Upper lobe of left lung (tissue), 6 donors: ENCODE measurements at regions not wholly inside any gene's neighbourhood (a gene's known extent, or its start where the extent isn't known, plus 50 kb on each side); places are given as distances from the start of the nearest gene placed in this dataset.

Experiments used
- ATAC-seq, 2 donors: fragments of 200-7000 bp; cut with Tn5 transposase; one replicate each; pipeline ENCODE4 v1.9.1; 2022; ENCODE audit warnings: mild to moderate bottlenecking in 2 of 2, moderate library complexity in 2 of 2; ENCODE audit not compliant: low FRiP score in 2 of 2
- DNase-seq, 2 donors: peaks; one replicate each; pipeline ENCODE4 v3.0.0-alpha.2; 2019 to 2020
- H3K27ac ChIP-seq, 4 donors: fragments of 200-600 bp; sonication (generic); one replicate each; pipeline ENCODE4 v1.5.1; 2016 to 2019
- H3K27me3 ChIP-seq, 4 donors: fragments of 200-600 bp; sonication (generic); one replicate each; pipeline ENCODE4 v1.5.1; 2017 to 2019
- H3K36me3 ChIP-seq, 4 donors: fragments of 200-600 bp; sonication (generic); one replicate each; pipeline ENCODE4 v1.5.1; 2016 to 2019
- H3K4me1 ChIP-seq, 4 donors: fragments of 200-600 bp; sonication (generic); one replicate each; pipeline ENCODE4 v1.5.1; 2018 to 2019
- H3K4me3 ChIP-seq, 4 donors: fragments of 200-600 bp; sonication (generic); one replicate each; pipeline ENCODE4 v1.5.1; 2017 to 2019; ENCODE audit warnings: mild to moderate bottlenecking in 2 of 4, moderate library complexity in 1 of 4
- H3K9me3 ChIP-seq, 4 donors: fragments of 200-600 bp; sonication (generic); one replicate each; pipeline ENCODE4 v1.5.1; 2018 to 2019
- EP300 ChIP-seq, 4 donors: sonication (generic); formaldehyde crosslinking; IDR thresholded peaks; one replicate each; pipeline ENCODE4 v1.5.1; 2017; ENCODE audit warnings: antibody characterized with exemption in 4 of 4, control low read depth in 2 of 4
- POLR2A ChIP-seq, 4 donors: fragments of 450-650 bp; IDR thresholded peaks; one replicate each; pipeline ENCODE4 v1.5.1; 2016 to 2017; ENCODE audit warnings: antibody characterized with exemption in 4 of 4, mild to moderate bottlenecking in 2 of 4
- POLR2AphosphoS5 ChIP-seq, 2 donors: sonication (generic); formaldehyde crosslinking; IDR thresholded peaks; one replicate each; pipeline ENCODE4 v1.5.1; 2017; ENCODE audit warnings: antibody characterized with exemption in 2 of 2
- WGBS, 2 donors: methylation state at CpG; one replicate each; pipeline ENCODE4 v1.1.5; 2017 to 2018; 5-methylcytosine and 5-hydroxymethylcytosine counted together
- TF ChIP-seq, protein P1 (sequence below), 6 experiments: fragments of 450-650 bp in 4 of 6; fragments of 200-600 bp in 2 of 6; sonication (generic) in 2 of 6; IDR thresholded peaks; one replicate each; pipeline ENCODE4 v1.5.1; 2016 to 2019; ENCODE audit warnings: antibody characterized with exemption in 6 of 6
- donor health status: DM: no; HTN: no; CAD: no; lungs with moderate emphysema.
- donor health status: DM: no; HTN: yes; CAD: no; lungs with severe emphysema.

GRCh38 chr4:129379429-129379828, 283.5 kb downstream of the C4orf33 start:
- ATAC-seq (no peak), DNase-seq (no peak)
- WGBS, 2 donors: 57 to 71% methylated on average over 2 of the region's 2 CpGs
- TF ChIP-seq, protein P1, sequence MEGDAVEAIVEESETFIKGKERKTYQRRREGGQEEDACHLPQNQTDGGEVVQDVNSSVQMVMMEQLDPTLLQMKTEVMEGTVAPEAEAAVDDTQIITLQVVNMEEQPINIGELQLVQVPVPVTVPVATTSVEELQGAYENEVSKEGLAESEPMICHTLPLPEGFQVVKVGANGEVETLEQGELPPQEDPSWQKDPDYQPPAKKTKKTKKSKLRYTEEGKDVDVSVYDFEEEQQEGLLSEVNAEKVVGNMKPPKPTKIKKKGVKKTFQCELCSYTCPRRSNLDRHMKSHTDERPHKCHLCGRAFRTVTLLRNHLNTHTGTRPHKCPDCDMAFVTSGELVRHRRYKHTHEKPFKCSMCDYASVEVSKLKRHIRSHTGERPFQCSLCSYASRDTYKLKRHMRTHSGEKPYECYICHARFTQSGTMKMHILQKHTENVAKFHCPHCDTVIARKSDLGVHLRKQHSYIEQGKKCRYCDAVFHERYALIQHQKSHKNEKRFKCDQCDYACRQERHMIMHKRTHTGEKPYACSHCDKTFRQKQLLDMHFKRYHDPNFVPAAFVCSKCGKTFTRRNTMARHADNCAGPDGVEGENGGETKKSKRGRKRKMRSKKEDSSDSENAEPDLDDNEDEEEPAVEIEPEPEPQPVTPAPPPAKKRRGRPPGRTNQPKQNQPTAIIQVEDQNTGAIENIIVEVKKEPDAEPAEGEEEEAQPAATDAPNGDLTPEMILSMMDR (IDR thresholded peaks at IDR 0.05): no peak
- TF ChIP-seq EP300 (IDR thresholded peaks at IDR 0.05): no peak
- no peak for TF ChIP-seq POLR2A (IDR thresholded peaks at IDR 0.05)
- TF ChIP-seq POLR2AphosphoS5 (IDR thresholded peaks at IDR 0.05): no peak
- Histone ChIP-seq H3K36me3 (no peaks in the 10 kb centered on the region), H3K27me3 (no peaks in the 10 kb centered on the region), H3K27ac (no peak overlapping the region), H3K9me3 (no peaks in the 10 kb centered on the region), H3K4me3 (no peak overlapping the region), H3K4me1 (no peaks in the 10 kb centered on the region)

- TF ChIP-seq, protein P1 (IDR thresholded peaks at IDR 0.05): no peak
- TF ChIP-seq POLR2A (IDR thresholded peaks at IDR 0.05) (no peak), POLR2AphosphoS5 (IDR thresholded peaks at IDR 0.05) (no peak), EP300 (IDR thresholded peaks at IDR 0.05) (no peak)
- H3K36me3 ChIP-seq: no peaks in the 10 kb centered on the region
- DNase-seq: no peak
- H3K9me3 ChIP-seq: no peaks in the 10 kb centered on the region
- 55 to 72% methylated on average over 1 of the region's 1 CpG for WGBS, 2 donors
- H3K4me3 ChIP-seq: no peak overlapping the region
- no peak for ATAC-seq
- no peaks in the 10 kb centered on the region for H3K27me3 ChIP-seq
- H3K27ac ChIP-seq: no peak overlapping the region
- no peaks in the 10 kb centered on the region for H3K4me1 ChIP-seq
Measured at GRCh38 chr4:129384974-129385373, 289.0 kb downstream of the C4orf33 start.

DNA sequence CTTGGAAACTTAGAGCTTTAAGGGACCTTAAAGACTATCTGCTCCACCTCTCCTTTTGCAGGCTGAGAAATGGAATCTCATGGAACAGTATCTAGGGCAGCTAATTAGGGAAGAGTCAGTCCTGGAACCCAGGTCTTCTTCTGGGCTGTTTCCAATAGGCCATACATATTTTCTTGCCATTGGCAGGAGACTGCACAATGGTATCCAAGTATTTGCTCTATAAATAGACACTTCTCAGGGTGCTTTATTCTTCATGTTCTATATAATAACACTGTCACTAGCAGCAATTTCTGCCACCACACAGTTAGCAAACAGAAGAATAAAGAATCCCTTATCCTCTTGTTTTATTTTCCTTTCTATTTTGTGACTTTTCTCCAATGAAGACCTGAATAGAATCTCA, 291.7 kb downstream of the C4orf33 start:
- TF ChIP-seq, protein P1 (IDR thresholded peaks at IDR 0.05): no peak
- TF ChIP-seq POLR2A (IDR thresholded peaks at IDR 0.05) (no peak), POLR2AphosphoS5 (IDR thresholded peaks at IDR 0.05) (no peak), EP300 (IDR thresholded peaks at IDR 0.05) (no peak)
- no peak overlapping the region for H3K4me3 ChIP-seq
- DNase-seq (no peak), ATAC-seq (no peak)
- no peaks in the 10 kb centered on the region for H3K36me3 ChIP-seq
- no peaks in the 10 kb centered on the region for H3K27me3 ChIP-seq
- no peak overlapping the region for H3K27ac ChIP-seq
- no peaks in the 10 kb centered on the region for H3K4me1 ChIP-seq
- H3K9me3 ChIP-seq: no peaks in the 10 kb centered on the region

DNA sequence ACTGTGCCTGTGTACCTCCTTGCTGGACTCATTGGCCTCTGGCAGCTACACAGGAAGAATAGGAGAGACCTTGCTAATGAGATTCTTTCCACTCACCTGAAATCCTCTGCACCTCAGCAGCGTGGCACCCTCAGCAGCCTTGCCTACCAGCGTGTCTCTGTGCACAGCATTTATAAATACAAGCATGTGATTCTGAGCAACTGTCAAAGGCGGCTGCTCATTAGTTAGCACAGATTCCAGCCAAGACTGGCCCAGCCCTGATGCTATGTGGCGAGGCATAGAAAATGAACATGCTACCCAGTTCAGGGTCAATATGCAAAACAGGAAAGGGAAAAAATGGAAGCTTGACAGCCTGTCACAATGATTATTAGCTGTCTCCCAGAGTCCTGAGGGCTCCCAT, 298.0 kb downstream of the C4orf33 start:
- Histone ChIP-seq H3K27me3 (no peaks in the 10 kb centered on the region), H3K4me3 (no peak overlapping the region), H3K4me1 (no peaks in the 10 kb centered on the region), H3K27ac (no peak overlapping the region), H3K36me3 (no peaks in the 10 kb centered on the region), H3K9me3 (no peaks in the 10 kb centered on the region)
- WGBS, 2 donors: 87 to 89% methylated on average over 4 of the region's 4 CpGs
- DNase-seq (no peak), ATAC-seq (no peak)
- no peak for TF ChIP-seq EP300 (IDR thresholded peaks at IDR 0.05)
- TF ChIP-seq POLR2AphosphoS5 (IDR thresholded peaks at IDR 0.05): no peak
- TF ChIP-seq POLR2A (IDR thresholded peaks at IDR 0.05): no peak
- TF ChIP-seq, protein P1 (IDR thresholded peaks at IDR 0.05): no peak

DNA sequence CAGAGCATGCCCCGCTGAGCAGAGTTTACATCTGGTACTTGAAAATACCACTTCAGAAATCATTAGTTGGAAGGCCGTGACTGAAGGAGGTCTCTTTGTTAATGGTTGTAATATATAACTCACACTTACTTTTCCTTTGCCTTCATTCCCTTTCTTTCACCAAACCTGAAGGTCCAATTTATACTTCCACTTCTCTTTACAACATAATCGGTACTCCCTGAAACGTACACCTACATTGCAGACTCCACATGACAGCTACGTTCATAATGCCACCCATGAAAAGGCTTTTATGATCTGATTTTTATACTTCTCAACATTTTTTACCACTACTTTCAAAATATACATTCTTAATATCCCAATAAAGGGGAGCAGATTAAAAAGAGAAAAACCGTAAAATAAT, 298.7 kb downstream of the C4orf33 start:
- ATAC-seq (no peak), DNase-seq (no peak)
- Histone ChIP-seq H3K4me1 (no peaks in the 10 kb centered on the region), H3K27me3 (no peaks in the 10 kb centered on the region), H3K27ac (no peak overlapping the region), H3K9me3 (no peaks in the 10 kb centered on the region), H3K4me3 (no peak overlapping the region), H3K36me3 (no peaks in the 10 kb centered on the region)
- 76 to 82% methylated on average over 6 of the region's 6 CpGs for WGBS, 2 donors
- TF ChIP-seq, protein P1 (IDR thresholded peaks at IDR 0.05): no peak
- TF ChIP-seq POLR2AphosphoS5 (IDR thresholded peaks at IDR 0.05) (no peak), POLR2A (IDR thresholded peaks at IDR 0.05) (no peak), EP300 (IDR thresholded peaks at IDR 0.05) (no peak)
